SKM-1 (cell line): ENCODE measurements at regions not wholly inside any gene's neighbourhood (a gene's known extent, or its start where the extent isn't known, plus 50 kb on each side); places are given as distances from the start of the nearest gene placed in this dataset.
"Not testable (repeated sequence)": the region's sequence is repeated elsewhere in the genome, so short reads cannot be mapped to it uniquely, and the experiment has no call there.

Experiments
- DNase-seq: peaks from one replicate; lab custom pipeline; 2025; ENCODE audit not compliant: unreplicated experiment; lab: John Stamatoyannopoulos, UW

DNA sequence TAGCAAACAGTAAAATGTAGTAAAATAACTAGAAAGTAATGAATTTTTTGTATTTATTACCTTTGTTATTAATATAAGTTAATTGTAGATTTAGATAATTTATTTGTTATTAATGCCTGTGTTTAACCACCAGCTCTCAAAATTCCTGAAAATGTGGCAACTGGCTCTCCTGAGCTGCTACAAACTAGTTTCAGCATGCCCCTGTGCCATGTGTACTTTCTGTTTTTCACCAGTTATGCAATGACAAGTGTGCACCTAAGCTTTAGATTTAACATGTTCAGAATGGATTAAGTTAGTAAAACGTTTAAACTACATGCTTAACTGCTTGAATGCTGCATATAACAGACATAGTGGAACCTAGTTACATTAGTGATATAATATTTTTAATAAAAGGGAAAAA lies 88.1 kb downstream of the POSTN start:
- DNase-seq: no peak

DNA sequence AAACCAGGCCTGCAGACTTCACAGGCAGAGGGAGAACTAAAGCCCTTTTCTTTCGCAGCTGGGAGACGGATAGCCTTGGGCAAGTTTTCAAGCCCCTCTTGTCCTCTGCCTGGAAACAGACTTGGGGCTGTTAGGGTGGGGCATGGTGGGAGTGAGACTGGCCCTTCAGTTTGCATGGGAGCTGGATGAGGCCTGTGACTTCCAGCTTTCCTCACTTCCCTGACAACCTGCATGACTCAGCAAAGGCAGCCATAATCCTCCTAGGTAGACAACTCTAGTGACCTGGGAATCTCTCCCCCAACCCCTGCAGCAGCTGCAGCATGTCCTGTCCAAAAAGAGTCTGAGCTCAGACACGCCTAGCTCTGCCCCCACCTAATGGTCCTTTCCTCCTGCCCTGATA lies 93.0 kb downstream of the POSTN start:
- no peak for DNase-seq

DNA sequence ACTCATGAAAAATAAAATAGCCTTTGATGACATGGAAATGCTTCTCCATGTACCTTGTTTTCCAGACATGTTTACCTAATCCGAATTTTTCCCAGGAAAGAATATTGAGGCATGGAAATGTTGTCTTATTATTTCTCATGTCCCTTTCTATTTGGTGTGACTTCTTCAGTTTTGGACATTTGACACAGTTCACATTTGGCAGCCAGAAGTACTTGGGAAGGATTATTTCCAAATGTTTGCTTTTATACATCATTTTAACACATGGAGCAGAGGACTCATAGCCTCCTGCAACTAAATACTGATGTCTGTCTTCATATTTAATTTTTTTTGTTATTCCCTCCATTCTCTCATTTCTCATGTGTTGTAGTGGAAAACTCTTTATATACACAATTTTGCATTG lies 94.3 kb downstream of the POSTN start:
- no peak for DNase-seq

DNA sequence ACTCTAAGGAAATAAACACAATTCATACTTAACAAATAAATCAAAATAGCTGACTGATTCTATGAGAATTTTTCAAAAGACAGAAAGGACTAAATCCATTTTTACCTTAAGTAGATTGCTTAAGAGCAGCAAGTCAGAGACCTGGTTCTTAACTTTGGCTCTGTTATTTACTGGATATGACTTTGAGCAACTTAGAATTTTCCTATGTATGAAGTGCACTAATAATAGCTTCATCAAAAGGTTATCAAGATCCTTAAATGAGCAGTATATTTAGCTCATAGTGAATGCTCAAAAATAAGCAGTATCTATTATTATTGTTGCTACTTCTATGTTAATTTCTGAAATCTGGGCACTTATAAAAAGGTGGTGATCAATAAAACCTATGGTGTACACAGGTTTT lies 95.3 kb downstream of the POSTN start:
- no peak for DNase-seq

DNA sequence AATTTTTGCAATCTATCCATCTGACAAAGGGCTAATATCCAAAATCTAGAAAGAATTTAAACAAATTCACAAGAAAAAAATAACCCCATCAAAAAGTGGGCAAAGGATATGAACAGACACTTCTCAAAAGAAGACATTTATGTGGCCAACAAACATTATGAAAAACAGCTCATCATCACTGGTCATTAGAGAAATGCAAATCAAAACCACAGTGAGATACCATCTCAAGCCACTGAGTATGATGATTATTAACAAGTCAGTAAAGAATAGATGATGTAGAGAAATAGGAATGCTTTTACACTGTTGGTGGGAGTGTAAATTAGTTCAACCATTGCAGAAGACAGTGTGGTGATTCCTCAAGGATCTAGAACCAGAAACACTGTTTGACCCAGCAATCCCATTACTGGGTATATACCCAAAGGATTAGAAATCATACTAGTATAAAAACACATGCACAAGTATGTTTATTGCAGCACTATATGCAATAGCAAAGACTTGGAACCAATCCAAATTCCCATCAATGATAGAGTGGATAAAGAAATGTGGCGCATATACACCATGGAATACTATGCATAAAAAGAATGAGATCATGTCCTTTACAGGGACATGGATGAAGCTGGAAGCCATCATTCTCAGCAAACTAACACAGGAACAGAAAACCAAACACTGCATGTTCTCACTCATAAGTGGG lies 96.1 kb downstream of the POSTN start:
- not testable (repeated sequence) for DNase-seq

DNA sequence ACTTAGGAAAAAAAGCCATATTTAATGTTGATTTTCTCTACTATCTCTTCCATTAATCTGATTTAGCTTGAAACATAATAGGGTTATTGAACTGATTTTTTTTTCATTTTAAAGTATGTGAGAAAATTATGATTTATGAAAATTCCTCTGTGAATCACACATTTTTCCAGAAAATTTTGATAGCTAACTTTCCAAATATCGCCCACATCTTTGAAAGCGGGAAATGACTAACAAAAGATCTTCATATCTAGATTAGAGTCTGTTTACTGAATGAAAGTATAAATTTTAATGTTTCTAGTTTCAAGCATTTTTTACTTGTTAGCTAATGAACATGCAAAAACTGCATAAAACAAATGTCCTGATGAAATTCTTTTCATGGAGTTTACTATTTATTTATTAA lies 97.4 kb downstream of the POSTN start:
- DNase-seq: no peak

DNA sequence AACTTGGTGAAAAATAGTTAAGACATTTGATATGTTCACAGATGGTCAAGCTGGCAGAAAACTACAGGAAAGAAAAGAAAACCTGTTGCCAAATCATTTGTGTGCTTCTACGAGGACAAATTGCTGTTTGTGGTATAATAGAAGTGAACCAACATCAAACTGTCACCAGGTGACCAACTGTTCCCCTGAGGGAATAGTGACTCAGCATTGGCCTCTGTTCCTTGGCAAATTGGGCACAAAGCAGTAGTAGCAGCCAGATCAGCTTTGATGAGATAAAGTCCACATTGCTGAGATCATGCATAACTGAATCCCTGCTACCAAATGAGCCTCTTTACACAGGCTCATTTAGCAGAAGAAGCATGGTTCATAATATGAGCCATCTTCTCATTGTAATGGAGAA lies 103.5 kb downstream of the POSTN start:
- DNase-seq: no peak

DNA sequence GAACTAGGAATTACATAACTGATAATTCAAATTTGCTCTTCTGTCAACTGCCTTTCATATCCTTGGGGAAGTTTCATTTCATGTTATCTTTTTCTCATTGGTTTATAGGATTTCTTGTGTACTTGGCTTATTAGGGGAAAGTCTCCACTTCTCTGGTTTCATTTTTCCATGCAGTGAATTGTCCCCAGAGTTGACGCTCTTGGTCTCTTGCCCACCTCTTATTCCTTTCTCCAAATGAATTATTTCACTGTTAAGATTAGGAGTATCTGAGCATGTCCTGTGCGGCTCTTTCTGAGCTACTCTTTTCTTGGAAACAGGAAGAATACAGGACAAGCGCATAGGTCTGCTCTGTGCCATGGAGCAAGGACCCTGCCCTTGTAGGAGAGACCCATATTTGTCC lies 104.8 kb downstream of the POSTN start:
- DNase-seq: no peak

DNA sequence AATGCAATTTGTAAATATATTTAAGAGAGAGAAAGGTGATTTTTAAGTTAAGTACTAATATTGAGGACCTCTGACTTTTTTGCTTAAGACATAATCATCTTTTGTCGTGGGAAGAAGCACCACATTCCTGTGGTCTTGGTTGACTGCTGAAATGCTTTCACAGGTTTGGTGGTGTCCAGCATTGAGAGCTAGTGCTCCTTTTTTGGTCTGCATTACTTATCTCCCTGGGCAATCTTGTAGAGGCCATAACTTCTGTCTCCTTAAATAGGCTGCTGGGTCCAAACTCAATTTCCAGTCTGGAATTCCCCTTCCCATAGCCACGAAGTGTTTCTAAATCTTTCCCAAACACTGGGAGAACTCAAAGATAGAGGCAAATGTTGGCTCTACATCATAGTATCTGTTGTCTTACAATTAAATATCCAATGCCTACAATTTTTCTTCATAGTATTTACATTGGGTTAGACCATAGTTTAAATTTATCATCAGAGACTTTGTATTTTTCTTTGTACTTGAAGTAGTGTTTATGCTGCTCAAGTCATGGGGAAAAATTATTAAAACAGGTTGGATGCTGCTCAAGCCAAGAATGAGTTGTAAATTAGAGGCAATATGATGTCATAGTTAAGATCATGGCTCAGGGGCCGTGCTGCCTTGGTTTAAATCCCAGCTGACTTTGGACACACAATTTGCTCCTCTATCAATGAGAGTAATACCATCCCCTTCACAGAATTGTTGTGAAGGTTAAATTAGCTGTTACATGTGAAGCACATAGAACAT lies 105.6 kb downstream of the POSTN start:
- no peak for DNase-seq

DNA sequence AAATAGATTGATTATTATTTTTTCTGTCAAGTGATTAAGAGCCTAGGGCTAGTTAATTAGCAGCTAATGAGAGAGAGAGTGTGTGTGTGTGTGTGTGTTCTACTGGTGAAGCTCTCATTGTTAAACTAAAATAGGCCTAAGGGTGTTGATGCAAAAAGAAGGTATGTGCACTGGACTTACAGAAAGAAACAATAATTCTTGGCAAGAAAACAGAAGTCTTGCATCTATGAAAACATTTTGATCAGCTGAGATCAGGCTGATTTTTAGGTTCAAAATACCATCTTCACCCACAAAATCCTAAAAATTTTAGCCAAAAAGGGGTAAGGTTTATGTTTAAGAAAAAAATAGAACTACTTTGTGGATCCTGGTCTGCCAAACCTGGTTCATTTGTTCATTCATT lies 106.5 kb downstream of the POSTN start:
- DNase-seq: no peak

DNA sequence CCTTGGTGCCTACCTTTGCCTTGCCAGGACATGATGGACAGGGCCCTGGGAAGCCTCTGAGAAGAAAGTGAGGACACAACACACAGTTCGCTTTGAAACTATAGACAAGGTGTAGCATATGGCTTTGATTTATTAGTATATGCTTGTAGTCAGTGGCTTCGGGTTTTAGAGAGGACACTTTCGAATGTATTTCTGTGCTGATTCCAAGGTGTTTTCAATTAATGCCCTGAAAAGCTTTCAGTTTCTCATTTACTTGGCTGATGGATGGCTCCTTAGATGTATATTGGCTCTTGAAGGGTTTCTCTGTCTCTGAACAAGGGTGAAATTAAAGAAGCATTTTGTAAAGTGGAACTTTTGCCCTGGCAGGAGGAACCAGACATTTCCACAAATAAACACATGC lies 106.9 kb downstream of the POSTN start:
- no peak for DNase-seq

DNA sequence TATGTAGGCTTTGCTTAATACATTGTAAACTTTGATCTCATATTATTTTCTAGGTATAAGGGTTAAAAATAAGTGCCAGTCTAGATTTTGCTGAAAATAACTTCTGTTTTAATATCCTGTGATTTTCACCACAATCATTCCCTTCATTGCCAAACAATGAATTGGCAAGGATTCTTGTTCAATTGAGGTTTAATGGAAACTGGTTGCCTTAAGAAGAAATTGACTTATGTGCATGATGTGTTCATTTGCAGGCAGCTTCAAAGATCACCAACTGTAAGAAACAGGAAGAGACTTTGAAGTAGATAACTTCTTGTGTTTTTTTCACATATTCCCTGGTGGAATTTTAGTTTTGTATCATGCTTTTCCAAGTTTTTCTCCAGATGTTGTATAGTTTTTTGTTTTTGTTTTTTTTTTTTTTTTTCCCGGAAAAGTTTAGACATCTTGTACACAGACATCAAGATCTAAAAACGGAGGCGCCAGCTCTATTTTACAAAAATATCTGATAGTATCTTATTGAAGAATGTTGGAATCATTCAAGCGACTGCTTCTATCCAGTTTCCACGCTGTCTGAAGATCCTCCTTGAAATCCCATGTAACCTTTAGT lies 108.3 kb downstream of the POSTN start:
- no peak for DNase-seq

DNA sequence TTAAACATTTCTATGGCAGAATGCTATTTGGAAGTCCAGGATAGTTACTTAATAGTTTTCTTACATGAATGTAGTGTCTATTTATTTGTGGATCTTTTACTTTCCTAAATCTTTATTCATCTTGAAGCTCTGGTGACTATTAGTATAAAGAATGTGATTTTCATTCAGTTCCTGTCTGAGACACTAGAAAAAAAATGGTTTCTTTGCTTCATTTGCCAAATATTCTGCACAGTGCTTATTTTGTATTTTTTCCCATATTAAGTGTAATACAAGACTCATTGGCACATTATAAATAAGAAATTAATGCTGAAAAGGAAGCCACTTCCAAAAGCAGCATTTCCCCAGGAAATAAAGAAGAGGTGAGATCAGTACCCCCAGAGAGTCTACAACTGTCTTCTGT lies 109.8 kb downstream of the POSTN start:
- no peak for DNase-seq

DNA sequence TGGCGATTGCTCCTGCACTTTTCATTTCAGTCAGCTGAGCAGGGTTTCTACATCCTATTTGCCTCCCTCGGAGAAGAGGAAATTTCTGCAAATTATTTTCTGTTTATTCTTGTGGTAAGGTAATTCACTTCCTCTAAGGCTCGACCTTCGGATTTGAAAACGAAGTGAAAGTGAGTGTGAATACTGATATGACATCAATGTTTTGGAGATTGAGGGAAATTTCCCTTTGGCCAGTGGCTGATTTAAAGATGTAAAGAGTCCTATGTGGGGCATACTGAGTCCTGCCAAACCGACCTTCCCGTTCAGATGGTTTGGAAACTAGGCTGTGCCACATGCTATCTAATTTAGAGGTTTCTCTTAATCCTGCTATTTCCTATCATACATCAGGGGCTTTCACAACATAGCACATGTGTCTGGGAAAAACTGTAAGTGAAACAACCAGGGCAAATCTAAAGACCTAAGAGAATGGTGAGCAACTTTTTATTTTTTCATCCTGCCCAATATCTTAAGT lies 112.3 kb downstream of the POSTN start:
- no peak for DNase-seq

DNA sequence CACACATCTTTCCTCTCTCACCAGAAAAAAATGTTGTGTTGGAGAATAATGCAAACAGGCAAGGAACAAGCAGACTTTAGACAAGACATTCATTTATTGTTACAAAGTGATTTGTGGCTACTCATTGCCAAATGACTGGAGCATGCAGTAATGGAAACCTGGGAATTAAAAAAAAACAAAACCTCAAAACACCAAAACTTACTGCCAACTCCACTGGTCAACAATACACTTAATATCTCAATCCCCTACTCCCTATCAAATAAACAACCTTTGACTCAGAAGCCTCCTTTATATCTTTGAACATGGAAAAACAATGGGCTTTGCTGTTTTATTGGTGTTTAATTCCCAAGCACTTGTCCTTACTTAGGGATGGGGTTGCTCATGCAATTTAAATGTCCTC lies 112.8 kb downstream of the POSTN start:
- DNase-seq: no peak

DNA sequence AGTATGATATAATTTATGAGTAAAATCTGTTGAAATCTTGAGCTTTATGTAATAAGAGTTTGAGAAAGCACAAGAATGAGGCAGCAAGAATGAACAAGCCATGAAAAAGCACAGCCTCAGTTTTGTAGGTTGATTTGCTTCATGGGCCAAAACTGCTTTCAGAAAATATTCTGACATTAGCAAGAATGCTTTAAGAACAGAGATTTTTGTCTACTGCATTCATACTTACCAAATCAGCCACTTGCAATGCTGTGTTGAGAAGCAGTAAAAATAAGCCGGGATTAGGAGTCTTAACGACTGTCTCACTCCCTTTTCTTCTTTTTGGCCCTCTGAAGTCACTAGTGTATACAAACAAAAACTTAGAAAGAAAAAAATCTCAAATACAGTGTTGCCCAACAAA lies 114.5 kb downstream of the POSTN start:
- no peak for DNase-seq

DNA sequence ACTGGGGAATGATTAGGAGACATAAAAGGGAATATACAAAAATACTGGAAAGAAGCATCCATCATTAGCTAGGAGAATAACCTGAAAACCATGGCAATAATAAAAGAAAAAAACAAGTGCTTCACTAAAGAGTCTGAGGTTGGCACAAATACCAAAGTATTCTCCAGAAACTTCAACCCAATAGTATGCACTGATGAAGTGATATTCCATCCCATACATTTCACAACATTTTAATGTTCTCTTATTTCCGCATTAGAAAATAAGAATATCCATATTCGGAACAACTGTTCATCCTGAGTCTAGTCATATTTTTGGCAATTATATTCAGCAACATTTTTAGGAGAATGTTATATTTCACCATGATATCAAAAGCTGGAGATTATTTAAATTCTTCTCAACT lies 116.2 kb downstream of the POSTN start:
- DNase-seq: no peak

DNA sequence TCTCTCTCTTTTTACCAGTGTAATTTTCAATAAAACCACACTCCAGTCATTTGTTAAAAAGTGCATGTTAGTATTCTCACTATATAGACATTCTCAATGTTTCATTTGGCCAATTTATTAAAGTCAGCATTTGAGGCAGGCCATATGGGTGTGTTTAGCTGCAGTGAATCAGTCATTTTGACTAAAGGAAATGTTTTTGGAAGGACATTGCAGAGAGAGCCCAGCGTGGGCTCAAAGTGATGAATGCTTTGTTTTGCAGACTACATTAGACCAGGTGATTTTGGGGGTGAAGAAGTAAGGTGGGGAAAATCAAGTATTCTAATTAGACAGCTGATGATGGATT lies 116.7 kb downstream of the POSTN start:
- no peak for DNase-seq

DNA sequence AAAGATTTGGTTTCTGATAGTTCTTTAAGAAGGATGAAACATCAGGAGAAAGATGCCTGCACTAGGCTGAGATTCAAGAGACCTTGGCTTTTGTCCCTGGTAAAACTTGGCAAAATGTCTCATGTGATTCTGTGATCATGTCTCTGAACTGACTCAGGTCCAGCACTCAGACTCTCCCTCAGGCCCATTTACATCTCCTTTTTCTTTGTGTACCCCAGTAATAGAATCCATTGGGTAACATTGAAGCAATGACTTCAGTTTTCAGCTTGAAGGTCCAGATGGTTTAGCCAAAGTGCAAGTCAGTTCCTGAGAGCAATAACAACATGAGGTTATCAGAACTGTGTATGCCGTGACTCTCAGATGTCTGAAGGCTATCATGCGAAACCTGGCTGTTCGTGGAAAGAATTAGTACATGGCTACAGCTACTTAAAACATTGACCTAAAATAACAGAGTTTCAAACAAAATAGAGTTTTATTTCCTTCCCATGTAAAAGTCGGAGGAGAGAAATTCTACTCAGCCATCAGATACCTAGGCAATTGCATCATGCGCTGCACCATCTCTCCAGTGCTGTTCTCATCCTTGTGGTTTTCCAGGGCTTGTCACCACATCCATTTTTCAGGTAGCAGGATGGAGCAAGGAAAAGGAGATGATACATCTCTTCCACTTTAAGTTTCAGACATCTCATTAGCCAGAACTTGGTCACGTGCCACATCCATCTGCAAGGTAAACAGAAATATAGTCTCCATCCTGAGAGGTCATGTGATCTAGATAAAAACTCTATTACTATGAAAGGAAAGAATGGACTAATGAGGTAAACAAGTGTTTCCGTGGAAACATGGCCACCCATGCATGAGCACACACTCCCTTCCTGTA lies 117.3 kb downstream of the POSTN start:
- DNase-seq: no peak

DNA sequence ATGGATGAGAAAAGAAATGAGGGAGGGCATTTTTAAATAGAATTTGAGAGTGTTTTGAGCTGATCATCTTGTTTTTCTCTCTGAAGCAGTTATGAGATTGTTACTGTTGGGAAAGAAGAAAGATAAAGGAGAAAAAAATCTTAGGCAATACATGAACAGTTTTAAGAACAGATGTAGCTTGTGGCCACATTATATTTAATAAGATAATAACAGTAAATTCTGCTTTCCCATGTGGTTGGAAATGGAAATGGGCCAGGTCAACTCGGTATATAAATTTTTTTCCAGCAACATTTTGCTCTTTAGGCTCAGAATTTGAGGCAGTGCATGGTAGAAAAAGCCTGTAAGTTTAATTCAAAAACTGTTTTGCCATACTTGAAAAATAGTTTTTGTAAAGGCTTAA lies 118.7 kb downstream of the POSTN start:
- no peak for DNase-seq

DNA sequence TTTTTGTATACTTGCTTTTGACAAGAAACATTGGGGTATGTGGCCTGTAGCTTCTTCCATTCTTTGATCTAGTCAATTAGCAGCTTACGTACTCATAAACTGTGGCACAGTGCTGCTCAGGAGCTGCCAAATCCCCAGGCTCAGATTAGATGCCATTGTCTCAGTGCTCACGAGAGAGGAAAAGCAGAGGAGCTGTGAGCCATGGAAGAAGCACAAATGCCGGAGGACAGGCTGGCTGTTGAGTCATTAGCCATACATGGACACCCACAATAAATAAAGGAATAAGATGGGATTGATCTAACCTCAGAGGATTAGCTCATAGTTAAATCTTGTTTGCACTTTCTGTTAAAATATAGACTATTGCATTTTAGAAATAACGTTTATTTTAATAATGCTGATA lies 121.7 kb downstream of the POSTN start:
- DNase-seq: no peak
